ENCODE measurements at regions not wholly inside any gene's neighbourhood (a gene's known extent, or its start where the extent isn't known, plus 50 kb on each side); places are given as distances from the start of the nearest gene placed in this dataset.

GRCh38 chr4:165668694-165669093 lies 204.3 kb upstream of the TLL1 start:
- TF ChIP-seq CTCF (IDR thresholded peaks at IDR 0.05) (no peak), POLR2A (IDR thresholded peaks at IDR 0.05) (no peak), EP300 (IDR thresholded peaks at IDR 0.05; ENCODE audit: low read depth) (no peak), POLR2AphosphoS5 (IDR thresholded peaks at IDR 0.05) (no peak)

Measured in transverse colon (tissue), 4 donors.